NCI-H1048 (cell line): ENCODE measurements at regions not wholly inside any gene's neighbourhood (a gene's known extent, or its start where the extent isn't known, plus 50 kb on each side); places are given as distances from the start of the nearest gene placed in this dataset.

Experiments
- DNase-seq: peaks from one replicate; lab custom pipeline; 2025; lab: John Stamatoyannopoulos, UW

DNA sequence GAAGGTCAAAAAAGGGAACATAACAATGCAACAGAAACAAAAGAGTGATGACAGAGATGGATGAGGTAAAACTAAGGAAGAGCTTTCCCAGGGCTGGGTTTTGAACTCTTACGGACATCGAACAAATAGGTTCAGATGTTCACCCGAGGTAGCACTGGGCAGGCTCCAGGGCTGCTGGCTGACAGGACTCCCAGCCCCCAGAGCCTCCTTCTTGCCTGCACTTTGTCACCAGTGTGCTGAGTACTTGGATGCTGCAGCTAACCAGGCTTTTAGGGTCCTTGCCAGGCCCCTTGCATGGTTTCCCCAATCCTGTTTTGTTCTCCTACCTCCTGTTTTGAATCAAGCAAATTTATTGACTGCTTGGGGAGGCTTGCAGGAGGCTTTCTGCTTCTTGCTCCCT is 322.9 kb downstream of the DYSF start:
- DNase-seq: no peak

DNA sequence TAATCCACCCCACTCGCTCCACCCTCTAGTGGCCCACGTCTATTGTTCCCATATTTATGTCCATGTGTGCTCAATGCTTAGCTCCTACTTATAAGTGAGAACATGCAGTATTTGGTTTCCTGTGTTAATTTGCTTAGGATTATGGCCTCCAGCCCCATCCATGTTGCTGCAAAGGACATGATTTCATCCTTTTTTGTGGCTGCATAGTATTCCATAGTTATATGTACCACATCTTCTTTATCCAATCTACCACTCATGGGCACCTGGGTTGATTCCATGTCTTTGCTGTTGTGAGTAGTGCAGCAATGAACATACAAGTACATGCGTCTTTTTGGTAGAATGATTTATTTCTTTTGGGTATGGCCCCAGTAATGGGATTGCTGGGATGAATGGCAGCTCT is 319.9 kb downstream of the DYSF start:
- no peak for DNase-seq

DNA sequence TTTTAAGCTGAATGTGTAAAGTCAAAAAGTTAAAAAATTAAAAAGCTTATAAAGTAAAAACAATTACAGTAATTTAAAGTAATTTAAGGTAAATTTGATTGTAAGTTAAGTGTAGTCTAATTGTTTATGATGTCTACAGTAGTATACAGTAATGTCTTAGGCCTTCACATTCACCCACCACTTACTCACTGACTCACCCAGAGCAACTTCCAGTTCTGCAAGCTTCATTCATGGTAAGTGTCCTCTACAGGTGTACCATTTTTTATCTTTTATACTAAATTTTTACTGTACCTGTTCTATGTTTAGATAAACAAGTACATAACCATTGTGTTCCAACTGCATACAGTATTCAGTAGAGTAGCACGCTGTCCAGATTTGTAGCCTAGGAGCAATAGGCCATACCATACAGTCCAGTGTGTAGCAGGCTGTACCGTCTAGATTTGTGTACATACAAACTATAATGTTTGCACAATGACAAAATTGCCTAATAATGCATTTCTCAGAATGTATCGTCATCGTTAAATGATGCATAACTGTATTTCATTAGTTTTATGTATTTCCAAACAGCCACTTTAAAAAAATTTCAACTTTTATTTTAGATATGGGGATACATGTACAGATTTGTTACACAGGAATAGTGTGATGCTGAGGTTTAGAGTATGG is 319.3 kb downstream of the DYSF start:
- no peak for DNase-seq

DNA sequence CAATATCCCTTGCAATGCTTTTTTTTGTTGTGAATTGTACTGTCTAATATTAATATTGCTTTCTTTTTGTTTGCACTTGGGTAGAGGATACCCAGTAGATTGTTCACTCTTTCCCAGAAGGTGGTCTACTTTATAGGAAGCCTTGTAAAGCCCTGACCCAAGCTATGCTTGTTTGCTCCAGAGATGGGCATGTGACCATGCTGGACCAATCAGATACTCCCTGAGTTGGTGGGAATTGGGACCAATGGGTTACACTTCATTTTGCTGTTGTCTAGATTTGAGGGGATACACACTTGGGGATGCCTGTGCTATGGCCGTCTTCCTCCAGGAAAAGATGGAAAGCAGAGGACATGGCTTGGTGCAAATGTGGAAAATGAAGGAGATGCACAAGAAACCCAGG is 314.3 kb downstream of the DYSF start:
- DNase-seq: no peak

DNA sequence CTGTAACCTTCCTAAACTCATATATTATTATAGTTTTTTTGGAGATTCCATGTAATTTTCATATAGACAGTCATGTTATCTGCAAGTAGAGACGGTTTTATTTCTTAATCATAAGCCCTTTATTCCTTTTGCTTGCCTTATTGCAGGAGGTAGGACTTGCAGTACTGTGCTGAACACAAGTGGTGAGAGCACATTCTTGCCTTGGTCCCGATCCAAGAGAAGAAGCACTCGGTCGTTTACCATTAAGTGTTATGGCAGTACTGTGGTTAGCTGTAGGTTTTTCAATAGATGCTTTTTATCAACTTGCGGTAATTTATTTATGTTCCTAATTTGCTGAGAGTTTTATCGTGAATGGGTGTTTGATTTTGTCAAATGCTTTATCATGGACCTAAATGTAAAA is 305.7 kb downstream of the DYSF start:
- no peak for DNase-seq

DNA sequence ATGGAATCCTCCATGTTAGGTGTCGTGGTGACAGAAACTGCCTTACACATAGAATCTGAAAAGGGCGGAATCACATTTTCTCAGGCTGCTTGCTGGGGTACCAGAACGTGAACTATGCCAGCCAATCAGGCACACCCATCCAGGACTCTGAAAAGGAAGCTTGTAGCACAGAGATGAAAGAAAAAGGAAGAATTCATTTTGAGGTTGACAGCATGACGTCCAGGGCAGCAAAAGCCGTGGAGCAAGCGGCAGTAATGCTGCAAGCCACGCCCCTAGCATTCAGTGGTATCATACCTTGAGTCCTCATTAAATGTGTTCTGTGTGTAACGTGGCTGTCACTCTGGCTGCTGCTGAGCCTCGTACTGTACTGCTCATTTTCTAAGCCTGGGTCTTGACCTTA is 304.0 kb downstream of the DYSF start:
- no peak for DNase-seq

DNA sequence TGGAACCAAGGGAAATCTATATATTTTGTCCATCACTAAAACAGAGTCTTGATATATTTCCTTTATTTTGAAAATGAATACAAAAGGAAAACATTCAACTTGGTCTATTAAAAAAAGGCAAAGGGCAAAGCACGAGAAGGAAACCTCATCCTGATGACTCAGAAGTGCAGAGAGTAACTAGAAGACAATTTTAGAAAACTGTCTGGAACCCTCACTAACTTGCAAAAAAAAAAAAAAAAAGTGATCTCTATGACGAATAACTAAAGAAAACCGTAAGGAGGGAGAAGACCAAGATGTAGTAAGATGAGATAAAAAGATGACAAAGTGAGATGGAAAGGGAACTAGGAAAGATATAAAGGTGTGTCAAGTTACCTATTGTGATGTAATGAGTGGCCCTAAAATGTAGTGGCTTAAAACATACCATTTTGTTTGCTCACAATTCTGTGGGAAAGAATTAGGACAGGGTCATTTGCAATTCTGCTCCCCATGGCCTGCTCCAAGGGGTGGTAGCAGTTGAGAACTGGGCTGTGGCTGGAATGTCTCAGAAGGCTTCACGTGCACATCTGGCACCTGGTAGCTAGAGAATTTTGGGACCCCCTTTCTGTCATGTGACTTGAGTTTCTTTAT is 303.0 kb downstream of the DYSF start:
- DNase-seq: no peak

DNA sequence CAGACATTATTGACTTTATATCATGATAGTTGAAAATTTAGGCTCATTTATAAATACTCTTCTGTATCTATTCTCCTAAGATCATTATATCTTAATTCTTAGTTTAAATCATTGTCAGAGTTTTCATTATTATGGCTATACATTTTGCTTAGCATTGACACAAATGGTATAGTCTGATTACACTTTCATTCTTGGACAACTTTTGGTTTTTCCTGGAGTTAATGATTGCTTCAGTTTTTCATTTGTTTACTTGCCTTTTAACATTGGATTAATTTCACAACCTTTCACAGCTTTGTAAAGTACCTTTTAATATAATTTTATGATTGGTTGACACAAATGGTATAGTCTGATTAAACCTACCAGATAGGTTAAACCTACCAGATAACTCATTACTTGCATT is 298.2 kb downstream of the DYSF start:
- no peak for DNase-seq

DNA sequence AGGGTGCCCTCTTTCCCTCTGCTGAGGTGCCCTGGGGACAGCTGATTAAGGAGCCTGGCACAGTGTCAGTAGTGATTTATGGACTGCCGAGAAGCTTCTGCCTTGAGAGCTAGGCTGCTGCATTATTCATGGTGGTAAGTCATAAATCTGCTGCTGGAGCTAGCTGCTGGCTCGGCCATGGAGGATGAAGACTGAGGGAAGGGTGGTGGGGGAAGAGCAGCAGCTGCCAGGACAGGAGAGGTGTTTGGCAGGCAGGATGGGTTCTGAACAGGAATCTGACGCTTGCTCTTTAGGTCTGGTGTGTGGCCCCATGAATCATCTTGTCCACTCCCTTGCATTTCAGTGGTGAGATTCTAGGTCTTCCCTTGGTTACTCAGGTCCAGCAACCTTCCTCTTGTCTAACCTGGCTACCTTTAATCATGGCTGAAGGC is 296.3 kb downstream of the DYSF start:
- no peak for DNase-seq

DNA sequence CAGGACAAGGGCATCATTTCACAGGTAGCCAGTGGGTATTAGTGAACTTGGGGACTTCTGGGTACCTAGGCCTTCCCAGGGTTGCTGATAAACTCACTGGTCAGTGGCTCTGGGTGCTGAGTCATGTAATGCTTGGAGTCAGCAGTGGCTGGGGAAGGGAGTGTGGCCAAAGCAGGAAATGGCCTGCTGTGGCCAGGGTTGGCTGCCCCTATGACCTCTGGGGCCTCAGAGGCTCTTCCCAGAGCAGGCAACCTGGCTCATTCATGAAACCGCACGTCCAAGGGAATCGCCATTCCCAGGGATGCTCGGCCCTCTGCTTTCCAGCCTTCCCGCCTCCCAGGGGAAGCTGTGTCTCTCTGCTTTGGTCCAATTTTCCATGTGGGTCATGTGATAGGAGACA is 294.9 kb downstream of the DYSF start:
- DNase-seq: no peak

DNA sequence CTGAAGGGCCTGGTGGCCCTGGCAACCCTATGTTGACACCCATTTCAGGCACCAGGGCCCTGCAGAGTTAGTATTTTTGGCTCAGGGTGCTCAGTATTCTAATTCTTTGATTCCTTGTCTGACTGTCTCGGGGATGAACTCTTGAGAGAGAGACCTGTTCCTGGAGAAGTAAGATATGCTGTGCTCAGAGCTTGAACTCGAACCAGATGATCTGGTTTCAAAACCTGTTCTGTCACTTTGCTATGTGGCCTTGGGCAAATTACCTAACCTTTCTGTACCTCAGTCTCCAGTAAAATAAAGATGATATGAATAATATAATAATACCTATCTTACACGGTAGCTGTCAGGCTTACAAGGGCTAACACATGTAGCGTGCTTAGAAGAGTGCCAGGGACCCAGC is 294.2 kb downstream of the DYSF start:
- peak; percentile 8 for DNase-seq

DNA sequence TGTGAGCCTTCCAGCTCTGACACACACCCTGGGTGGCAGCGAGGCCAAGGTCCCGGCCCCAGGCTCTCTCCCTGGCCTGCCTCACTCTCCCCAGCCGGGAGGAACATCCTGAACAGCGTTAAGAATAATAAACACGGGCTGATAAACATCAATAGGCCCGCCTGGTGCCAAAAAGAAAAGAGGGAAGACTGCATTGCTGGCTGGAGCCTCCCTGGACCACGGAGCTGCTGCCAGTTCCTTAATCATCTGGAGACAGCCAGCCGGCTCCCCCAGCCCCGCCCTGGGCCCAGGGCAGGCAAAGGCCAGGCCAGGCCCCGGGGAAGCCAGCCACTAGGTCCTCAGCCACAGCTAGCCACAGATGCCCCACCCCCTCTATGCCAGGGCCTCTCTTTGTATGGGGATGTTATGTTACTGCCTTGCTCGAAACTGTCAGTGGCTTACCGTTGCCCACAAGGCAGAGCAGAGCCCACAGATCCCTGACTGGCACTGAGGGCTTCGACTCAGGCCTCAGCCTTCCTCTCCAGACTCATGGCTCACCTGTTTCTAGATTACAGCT is 293.7 kb downstream of the DYSF start:
- no peak for DNase-seq

DNA sequence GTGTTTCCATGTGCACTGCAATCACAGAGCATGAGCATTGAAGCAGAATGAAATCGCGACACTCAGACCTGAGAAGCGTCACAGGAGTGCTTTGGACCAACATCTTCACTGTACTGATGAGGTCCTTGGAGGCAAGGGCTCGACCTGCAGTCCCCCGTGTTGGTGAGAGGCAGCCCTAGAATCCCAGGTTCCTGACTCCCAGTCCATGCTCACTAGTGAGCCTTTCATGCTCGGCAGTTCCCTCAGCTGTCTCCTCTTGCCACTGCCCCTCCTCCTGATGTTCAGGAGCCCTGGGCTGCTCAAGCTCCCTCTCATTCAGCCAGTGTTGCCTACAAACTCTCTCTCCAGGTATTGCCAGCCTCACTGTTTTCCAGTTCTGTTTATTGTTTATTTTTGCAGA is 291.4 kb downstream of the DYSF start:
- no peak for DNase-seq

DNA sequence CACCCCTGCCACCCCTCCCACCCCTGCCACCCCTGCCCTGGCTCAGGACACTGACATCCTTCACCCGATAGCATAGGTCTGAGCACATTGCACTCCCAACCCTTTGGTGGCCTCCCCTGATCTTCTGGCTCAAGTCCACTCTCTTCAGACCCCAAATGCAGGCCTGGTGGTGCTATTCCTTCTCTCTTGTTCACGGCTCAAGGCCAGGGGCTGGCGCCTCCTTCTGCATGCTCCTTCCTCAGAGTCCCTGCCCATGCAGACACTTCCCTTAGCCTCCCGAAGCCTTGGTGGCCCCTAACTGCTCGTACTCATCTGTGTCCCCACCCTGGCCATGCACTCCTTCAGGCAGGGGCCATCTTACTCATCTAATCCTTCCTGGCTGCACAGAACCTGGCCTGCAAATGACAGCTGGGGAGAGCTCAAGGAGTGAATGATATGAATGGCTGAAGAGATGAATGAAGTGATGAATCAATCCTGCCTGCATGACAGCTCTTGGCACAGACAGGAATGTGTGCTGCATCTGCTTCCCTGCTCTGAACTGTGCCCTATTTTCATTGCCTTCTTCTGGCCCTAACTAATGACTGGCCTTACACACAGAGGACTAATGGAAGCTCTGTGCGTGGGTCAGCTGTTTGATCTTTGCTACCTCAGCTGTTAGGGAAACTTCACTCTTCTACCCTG is 290.8 kb downstream of the DYSF start:
- DNase-seq: no peak

DNA sequence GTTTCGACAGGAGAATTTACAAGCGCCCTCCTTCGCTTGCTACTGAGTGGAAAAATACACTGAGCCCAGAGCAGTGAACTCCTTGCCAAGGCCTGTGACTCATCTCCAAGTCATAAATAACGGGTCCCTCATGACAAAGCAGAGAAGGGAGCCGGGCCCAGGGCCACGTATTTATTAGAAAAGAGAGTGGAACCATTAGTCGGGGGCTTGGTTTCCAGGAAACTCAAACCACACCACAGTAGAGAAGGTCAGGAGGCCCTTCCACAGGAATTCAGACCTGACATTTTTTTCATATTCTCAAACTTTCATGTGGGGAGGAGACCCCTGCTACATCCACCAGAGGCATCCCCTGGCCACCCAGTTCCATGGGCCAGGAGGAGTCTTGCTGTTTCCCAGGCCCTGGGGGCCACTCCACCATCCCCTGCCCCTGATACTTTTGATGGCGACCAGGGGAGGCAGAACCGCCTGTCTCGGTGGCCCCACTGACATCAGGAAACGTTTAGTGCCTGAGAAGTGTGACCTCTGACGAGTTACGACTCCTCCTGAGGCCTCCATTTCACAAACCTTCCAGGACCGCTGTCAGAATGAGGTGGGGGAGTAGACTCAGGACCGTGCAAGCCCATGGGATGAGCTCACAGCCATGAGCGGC is 289.7 kb downstream of the DYSF start:
- DNase-seq: no peak

DNA sequence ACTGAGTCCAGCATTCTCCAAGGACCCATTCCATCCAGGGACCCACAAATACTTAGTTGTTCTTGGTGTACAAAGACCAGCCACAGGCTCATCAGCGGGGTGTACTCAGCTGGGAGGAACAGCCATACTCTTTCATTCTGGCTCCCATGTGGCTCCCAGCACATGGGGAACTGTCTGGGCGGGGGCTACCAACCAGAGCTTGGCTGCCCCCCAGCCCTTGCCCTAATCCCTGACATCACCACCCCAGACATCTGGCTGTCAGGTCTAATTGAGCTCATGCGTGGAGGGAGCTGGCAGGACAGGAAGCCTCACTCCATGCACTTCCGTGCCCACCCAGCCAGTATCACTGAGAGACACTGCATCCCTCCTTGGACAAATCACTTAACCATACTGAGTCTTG is 283.6 kb downstream of the DYSF start:
- DNase-seq: no peak

DNA sequence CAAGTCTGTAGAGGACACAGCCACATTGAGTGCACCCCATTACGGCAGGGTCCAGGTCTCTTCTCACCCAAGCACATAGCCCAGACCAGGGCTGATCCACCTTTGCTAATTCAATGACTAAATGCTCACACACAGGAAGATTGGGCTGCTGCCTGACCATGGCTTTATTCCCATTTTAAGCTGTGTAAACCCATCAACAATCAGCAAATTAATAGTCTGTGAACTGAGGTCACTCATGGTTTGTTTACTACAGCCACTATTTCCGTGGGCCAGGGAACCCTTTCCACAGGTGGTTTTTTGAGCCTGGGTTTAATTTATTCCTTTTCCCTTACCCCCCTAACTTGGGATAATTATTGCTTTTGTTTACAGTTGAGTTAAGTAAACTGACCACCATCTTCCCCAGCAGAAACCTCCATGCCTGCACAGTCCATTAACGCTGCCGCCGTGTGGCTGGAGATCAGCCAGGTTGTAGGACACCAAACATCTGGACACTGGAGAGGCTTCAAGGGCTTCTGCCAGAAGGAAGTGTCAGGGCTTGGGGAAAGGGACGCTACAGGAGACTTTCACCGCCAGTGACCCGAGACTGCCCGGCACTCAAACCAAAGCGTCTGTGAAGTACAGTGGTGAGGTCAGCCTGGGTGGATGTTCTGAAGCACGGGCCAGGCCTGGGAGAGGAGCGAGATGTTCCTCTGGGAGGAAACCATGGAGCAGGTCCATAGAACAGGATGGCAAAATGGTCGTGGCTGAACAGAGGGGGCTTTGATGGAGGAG is 282.9 kb downstream of the DYSF start:
- no peak for DNase-seq
